Activated CD8-positive, alpha-beta memory T cell treated with anti-CD3 and anti-CD28 coated beads, Interleukin-2, amount 50 U/mL, for 24 hours (primary cell): ENCODE measurements at regions not wholly inside any gene's neighbourhood (a gene's known extent, or its start where the extent isn't known, plus 50 kb on each side); places are given as distances from the start of the nearest gene placed in this dataset.
A peak's percentile ranks its signal among the peaks of the same experiment; 100 is the strongest.

Experiments used
- DNase-seq: peaks from one replicate; pipeline ENCODE4 v3.0.0-alpha.2; 2020; ENCODE audit errors: extremely low read depth

- no peak for DNase-seq
Measured at GRCh38 chr3:135865553-135865952, 100.0 kb upstream of the PPP2R3A start.

DNA sequence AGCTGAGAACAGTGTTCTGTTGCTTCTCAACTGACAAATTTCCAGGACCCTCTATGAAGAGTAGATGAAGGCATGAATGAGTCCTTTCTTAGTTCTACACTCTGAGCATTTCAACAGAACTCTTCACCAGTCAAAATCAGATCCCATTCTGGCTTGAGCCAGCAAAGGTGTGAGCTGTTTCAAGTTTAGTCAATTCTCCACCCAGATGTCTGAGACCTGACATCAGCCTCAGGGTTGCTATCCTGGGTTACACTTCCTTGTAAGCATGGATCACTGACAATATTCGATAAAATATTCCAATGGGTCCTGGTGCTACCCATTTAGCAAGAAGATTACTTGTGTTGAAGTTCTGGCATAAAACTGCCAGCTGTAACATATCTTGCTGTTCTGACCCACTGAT, 97.6 kb upstream of the PPP2R3A start:
- DNase-seq, result no peak

GRCh38 chr3:135868801-135869200, 96.7 kb upstream of the PPP2R3A start:
- DNase-seq, result no peak

- DNase-seq, result no peak
Measured at GRCh38 chr3:135869439-135870105, 96.0 kb upstream of the PPP2R3A start.

DNA sequence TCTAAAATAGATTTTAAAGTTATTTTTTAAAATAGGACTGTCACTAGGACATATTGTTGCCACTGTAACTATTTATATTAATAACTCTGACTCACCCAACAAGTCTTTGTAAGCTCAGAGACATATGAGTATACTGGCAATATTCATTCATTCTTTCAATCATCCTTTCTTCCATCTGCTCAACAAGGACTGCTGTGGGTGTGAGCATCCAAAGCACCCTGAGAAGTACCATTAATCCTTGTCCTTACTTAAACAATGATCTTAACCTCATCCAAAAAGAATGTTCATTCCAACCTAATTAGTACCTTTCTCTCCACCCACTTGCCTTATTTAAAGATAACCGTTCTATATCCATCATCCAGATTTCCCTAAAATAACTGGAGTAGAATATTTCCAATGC, 94.2 kb upstream of the PPP2R3A start:
- no peak for DNase-seq

- no peak for DNase-seq
Measured at GRCh38 chr3:135874035-135874434, 91.5 kb upstream of the PPP2R3A start.

DNA sequence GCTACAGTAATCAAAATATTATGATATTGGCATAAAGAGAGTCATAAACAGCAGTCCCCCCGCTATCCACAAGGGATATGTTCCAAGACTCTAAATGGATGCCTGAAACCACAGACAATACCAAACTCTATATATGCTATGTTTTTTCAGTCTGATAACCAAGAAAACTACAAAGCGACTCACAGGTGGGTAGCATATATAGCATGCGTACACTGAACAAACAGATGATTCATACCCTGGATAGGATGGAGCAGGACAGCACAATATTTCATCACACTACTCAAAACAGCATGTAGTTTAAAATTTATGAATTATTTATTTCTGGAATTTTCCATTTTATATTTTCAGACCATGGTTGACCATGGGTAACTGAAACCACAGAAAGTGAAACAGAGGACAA, 87.0 kb upstream of the PPP2R3A start:
- no peak for DNase-seq

DNA sequence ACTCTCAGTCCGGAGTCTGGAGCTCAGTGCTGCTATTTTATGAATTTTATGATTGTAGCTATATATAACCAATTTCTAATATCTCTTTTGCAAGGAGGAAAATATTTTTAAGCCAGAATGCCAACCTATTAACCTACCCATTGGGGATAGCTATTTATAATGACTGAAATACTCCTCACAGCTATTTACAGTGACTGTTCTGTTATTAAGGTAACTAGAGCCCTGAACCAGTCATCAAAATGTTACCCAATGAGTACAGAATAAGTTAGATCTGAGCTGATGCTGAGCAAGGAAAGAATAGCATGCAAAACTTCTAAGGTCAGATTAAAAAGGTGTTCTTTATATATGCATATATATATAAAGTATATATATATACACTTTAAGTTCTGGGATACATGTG, 79.6 kb upstream of the PPP2R3A start:
- DNase-seq, result no peak

DNA sequence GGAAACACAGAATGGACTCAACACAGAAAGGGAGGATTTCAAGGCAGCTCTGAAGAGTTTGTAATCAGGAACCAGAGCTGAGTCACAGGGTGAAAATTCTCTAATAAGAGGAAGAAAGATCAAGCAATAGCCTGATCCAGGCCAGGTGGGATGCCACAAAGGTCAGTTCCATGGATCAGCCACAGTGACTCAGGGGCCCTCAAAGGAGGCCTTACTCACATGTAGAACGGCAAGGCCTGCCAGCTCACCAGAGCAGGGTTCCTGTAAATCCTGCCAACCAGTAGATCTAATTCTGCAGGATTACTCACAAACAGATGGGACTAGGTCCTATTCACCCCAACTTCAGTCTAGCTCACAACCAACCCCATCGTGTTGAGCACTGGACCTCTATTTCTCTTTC, 78.3 kb upstream of the PPP2R3A start:
- no peak for DNase-seq

DNA sequence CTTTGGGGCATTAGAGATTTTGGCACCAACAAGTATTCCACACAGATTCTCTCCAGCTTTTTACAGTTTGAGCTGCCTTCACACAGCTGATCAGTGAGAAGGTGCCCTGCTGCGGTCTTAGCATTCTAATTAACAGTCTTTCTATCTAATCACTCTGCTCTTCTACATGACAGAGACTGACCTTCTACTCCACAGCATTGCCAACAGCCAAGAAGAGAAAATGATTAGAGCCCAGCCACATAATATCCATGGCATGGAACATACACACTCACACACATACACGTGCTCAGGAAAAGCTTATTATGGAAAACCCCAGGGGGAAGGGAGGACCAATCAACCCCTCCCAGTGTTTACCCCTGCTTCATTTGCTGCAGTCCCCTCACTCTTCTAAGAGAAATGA, 76.1 kb upstream of the PPP2R3A start:
- DNase-seq, result no peak

DNA sequence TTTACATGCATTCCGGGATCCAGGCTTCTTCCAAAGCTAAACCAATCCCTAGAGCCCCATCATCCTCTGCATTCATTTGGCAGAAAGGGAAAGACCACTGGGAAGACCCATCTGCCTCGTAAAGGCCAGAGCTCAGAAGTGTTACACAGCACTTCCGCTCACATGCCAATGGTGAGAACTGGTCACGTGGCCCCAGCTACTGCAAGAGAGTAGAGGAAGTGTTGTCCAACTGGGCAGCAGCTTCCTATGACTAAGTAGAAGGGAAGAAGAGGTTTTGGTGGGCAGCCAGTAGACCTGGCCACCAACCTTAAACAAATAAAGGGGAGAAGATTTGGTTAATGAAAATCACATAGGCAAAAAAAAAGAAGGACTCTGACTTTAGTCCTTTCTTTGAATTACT, 74.4 kb upstream of the PPP2R3A start:
- no peak for DNase-seq

- DNase-seq, result peak; percentile 2
Measured at GRCh38 chr3:135895106-135895733, 70.3 kb upstream of the PPP2R3A start.

GRCh38 chr3:135895734-135896121, 69.8 kb upstream of the PPP2R3A start:
- no peak for DNase-seq

- DNase-seq, result no peak
Measured at GRCh38 chr3:135896613-135897012, 68.9 kb upstream of the PPP2R3A start.

DNA sequence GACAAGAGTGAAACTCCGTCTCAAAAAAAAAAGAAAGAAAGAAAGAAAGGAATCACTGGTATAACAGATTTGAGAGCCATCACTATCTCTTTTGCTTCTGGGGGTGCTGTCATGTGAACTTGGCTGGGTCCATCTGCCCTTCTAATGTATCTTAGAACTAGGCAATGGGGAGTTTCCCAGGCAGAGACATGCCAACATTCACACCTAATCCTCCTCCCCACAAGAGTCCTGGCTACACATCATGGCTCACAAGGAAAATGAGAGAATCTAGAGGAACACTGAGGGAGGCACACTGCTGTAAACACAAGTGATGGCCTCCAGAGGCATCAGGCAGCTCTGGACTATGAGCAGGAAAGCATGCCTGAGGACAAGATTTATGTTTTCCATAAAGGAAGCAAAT, 67.8 kb upstream of the PPP2R3A start:
- no peak for DNase-seq

DNA sequence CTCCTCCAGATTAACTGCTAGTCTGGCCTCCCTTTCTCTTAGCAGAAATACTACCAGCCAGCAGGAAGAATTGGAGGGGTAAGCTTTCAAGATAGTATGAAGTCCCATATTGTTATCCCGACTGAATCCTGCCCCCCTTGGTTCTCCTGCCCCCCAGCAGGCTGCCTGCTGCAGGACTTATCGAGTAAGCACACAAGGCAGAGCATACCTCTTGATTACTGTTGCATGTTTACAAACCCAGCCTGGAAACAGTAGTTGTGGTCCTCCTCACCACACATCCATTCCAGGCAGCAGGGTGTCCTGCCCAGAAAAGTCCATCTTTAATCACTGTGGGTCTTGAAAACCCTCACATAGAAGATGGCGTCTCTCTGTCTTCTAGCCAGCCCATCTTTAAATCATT, 66.8 kb upstream of the PPP2R3A start:
- DNase-seq, result no peak

- no peak for DNase-seq
Measured at GRCh38 chr3:135905058-135905724, 60.3 kb upstream of the PPP2R3A start.

DNA sequence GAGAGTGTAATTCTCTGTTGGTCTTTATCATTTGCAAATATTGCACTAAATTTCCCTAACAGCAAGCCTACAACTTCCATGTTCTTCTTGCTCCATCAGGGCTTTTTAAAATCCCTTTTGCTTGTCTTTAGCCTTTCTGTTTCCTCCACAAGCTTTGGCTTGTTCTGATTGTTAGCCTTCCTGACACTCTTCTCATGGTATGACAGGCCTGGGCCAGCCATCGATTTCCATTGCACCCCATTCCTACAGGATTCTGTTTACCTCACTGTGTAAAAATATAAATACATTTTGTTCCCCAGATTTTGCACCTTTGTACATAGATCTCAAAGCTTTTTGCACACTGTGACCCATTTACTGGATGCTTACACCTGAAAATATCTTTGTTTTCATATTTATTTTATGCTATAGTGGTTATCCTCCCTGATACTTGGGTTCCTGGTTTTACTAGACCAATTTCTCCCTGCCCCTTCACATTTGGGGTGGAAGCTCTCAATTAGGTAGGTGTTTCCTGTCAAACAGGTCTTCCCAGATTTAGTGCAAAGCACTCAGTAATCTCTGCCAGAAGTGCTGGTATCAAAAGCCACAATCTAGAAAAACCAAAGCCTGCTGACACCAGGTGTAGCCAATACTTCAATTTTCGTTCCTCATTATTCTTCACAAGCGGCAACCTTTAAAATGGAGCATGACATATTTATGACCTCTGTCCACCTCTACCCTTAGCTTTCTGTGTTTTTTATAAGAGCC, 57.9 kb upstream of the PPP2R3A start:
- no peak for DNase-seq

DNA sequence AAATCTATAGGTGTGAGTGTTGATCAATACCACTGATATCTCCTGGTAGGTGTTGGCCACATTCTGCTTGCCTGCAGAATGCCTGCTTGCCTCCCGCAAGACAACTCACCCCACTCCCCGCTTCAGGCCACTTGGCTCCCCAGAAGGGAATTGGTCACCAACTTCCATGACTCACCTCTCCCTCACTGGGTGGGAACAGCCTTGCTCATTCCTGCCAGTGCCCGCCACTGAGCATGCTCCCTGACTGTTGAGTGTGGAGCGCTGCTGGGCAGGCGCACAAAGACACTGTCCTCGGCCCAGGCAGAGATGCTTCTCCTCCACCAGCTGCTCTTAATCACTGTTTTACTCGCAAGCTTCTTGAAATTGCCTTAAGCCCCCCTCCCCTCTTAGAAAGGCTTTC, 57.3 kb upstream of the PPP2R3A start:
- no peak for DNase-seq

GRCh38 chr3:135908737-135909136, 56.8 kb upstream of the PPP2R3A start:
- DNase-seq, result no peak

DNA sequence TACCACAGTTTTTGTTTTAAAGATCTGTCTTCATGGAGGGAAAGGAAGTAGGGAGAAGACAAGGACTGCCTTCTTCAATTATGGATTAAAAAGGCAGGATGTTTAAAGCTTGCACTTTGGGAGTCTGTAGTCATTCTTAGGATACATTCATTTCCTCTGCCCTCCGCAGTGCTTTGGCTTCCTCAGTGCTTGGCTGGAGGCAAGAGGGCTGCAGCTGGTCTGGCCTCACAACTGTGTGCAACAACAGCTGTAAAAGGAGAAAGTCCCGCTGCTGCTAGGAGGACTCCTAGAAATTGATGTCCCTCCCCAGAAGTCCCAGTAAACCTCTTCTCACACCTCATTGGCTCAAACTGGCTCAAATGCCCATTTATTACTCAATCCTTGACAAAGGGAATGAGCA, 54.4 kb upstream of the PPP2R3A start:
- DNase-seq, result no peak

DNA sequence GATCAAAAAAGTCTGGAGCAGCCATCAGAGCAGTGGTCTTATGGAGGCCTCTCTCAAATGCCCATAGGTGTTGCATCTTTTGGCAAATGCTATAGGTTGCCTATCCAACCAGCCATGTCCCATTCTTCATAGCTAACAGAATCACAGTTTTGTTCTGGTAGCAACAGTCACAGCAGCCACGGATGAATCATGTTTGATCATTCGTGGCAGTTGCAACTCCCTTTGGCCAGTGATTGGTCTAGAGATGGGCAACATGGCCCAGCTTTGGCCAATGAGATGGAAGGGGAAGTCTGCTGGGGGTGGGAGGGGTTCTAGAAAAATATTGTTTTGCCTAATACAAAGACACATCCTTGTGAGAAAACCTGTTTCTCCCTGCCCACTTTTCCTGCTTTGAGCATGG, 50.3 kb upstream of the PPP2R3A start:
- no peak for DNase-seq
